ENCODE measurements at regions not wholly inside any gene's neighbourhood (a gene's known extent, or its start where the extent isn't known, plus 50 kb on each side); places are given as distances from the start of the nearest gene placed in this dataset.
"Not testable (repeated sequence)": the region's sequence is repeated elsewhere in the genome, so short reads cannot be mapped to it uniquely, and the experiment has no call there.

DNA sequence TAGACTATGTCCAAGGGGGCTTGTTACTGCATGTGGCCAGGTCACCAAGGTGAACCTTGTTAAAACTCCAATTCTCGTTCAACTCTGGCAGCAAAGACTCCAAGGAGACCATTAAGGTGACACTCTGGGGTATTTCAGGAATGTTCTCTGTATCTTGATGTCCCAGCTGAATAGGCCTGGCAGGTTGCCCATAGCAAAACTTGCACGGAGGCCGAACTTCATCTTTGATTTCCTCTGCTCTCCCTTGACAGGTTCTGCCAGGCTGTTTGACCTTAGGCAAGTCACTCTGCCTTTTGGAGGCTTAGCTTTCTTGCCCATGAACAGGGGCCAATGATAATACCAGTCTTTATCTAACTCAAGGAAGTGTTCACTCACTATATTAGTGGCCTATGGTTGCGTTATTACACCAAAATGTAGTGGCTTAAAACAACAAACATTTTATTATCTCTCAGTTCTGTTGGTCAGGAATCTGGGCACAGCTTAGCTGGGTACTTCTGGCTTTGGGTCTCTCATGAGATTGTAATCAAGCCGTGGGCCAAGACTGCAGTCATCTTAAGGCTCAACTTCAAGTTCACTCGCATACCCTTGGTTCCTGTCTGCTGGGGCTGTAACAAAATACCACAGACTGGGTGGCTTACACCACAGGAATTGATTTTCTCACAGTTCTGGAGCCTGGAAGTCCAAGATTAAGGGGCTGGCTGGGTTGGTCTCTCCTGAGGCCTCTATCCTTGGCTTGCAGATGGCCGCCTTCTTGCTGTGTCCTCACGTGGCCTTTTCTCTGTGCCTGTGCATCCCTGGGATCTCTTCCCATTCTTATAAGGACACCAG, 168.5 kb downstream of the UTP18 start:
- no peak overlapping the region for H3K4me3 ChIP-seq (ENCODE audit: low read depth, low read length)
- TF ChIP-seq, protein P1, sequence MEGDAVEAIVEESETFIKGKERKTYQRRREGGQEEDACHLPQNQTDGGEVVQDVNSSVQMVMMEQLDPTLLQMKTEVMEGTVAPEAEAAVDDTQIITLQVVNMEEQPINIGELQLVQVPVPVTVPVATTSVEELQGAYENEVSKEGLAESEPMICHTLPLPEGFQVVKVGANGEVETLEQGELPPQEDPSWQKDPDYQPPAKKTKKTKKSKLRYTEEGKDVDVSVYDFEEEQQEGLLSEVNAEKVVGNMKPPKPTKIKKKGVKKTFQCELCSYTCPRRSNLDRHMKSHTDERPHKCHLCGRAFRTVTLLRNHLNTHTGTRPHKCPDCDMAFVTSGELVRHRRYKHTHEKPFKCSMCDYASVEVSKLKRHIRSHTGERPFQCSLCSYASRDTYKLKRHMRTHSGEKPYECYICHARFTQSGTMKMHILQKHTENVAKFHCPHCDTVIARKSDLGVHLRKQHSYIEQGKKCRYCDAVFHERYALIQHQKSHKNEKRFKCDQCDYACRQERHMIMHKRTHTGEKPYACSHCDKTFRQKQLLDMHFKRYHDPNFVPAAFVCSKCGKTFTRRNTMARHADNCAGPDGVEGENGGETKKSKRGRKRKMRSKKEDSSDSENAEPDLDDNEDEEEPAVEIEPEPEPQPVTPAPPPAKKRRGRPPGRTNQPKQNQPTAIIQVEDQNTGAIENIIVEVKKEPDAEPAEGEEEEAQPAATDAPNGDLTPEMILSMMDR (IDR thresholded peaks at IDR 0.05; ENCODE audit: control insufficient read depth, extremely low read depth, insufficient read depth), result no peak
- DNase-seq (ENCODE audit: low read depth), result no peak

DNA sequence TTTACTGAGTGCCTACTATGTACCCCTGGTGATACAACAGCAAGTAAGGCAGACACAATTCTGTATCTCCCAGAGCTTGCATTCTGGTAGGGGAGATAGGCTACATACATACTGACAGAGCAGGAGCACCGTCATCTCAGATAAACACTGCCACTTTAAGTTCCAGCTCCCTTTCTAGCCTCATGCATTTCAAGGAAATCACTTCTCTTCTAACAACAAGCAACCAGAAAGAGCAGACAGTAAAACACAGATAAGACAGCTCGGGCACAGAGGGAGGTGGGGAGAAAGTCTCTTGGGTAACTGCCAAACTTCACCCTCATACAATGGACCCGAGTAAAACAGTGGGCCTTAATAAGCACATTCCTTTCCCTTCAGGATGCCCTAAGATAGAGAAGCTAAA, 169.6 kb downstream of the UTP18 start:
- not testable (repeated sequence) for DNase-seq (ENCODE audit: low read depth); H3K4me3 ChIP-seq (ENCODE audit: low read depth, low read length)

GRCh38 chr17:51430591-51430990, 170.2 kb downstream of the UTP18 start:
- TF ChIP-seq, protein P1 (IDR thresholded peaks at IDR 0.05; ENCODE audit: control insufficient read depth, extremely low read depth, insufficient read depth), result no peak
- H3K4me3 ChIP-seq (ENCODE audit: low read depth, low read length), result no peak overlapping the region
- DNase-seq (ENCODE audit: low read depth), result no peak

GRCh38 chr17:51434434-51435170, 174.3 kb downstream of the UTP18 start:
- no peak overlapping the region for H3K4me3 ChIP-seq (ENCODE audit: low read depth, low read length)
- TF ChIP-seq, protein P1 (IDR thresholded peaks at IDR 0.05; ENCODE audit: control insufficient read depth, extremely low read depth, insufficient read depth), result no peak
- DNase-seq (ENCODE audit: low read depth), result no peak

- DNase-seq (ENCODE audit: low read depth), result no peak
- TF ChIP-seq, protein P1 (IDR thresholded peaks at IDR 0.05; ENCODE audit: control insufficient read depth, extremely low read depth, insufficient read depth), result no peak
- H3K4me3 ChIP-seq (ENCODE audit: low read depth, low read length), result no peak overlapping the region
Observed at GRCh38 chr17:51435171-51435552, 174.8 kb downstream of the UTP18 start.

DNA sequence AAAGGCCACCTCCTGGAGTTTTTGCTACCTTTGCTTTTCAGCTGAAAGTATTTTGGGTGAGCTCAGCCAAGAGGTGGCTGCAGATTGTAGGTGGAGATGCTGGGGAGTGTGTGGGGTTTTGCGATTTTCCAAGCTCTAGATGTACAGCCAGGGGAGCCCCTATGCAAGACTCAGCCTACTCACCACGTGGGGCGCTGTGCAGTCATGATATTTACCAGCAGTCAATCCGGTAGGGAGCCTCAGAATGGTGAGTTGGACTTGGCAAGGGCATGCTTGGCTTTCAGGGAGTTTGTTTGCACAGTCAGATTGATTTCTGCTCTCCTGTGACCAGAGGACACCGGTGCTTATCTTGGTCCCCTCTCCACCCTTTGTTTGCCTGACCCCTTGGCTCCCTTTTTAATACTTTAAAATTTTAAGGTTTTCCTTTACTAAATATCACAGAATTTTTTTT, 175.3 kb downstream of the UTP18 start:
- H3K4me3 ChIP-seq (ENCODE audit: low read depth, low read length), result no peak overlapping the region
- TF ChIP-seq, protein P1 (IDR thresholded peaks at IDR 0.05; ENCODE audit: control insufficient read depth, extremely low read depth, insufficient read depth), result peak; percentile 95
- DNase-seq (ENCODE audit: low read depth), result peak; percentile 87

- TF ChIP-seq, protein P1 (IDR thresholded peaks at IDR 0.05; ENCODE audit: control insufficient read depth, extremely low read depth, insufficient read depth), result no peak
- H3K4me3 ChIP-seq (ENCODE audit: low read depth, low read length), result no peak overlapping the region
- peak; percentile 40 for DNase-seq (ENCODE audit: low read depth)
Observed at GRCh38 chr17:51439395-51440229, 179.3 kb downstream of the UTP18 start.
